ENCODE measurements at regions not wholly inside any gene's neighbourhood (a gene's known extent, or its start where the extent isn't known, plus 50 kb on each side); places are given as distances from the start of the nearest gene placed in this dataset.
"Not testable (repeated sequence)": the region's sequence is repeated elsewhere in the genome, so short reads cannot be mapped to it uniquely, and the experiment has no call there.

DNA sequence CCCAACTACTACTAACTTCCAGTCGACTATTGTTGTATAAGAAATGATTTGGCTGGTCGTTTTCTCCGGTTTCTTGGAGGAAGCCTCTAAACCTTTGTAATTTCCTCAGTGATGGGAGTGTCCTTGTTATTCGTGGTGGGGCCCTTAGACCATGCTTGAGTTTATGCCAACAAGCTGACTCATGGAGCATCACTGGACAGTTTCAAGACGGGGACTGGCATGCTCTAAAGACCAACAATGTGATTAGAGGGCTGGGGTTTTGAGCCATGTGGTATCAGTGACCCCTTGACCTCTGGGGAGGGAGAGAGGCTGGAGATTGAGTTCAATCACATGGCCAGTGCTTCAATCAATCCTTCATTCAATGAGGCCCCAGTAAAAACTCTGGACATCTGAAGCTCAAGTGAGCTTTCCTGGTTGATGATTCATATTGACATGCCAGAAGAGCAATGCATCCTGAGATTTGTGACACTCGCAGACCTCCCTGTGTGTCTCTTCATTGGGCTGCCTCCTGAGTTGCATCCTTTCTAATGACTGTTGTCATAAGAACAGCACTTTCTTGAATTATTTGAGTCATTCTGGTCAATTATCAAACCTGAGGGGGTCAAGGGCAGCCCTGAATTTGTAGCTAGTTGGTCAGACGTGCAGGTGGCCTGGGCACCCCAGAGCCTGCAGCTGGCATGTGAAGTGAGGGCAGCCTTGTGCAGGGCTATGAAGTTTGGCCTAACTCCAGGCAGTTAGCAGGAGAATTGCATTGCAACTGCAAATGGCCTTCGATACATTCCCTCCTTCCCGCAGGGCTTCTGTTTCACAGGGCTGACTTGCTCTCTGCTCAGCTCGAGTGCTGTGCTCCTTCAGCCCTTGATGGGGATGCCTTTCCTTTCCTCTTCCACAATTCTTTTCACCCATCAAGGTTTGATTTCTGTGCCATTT is 246.5 kb downstream of the FGF9 start:
- H3K4me3 ChIP-seq: no peak overlapping the region
- intact Hi-C loops (cut with DNase I): no loop called here
- no peaks in the 10 kb centered on the region for H3K4me1 ChIP-seq
- whole genome bisulfite sequencing, 2 donors: 82 to 85% methylated on average over 10 of the region's 10 CpGs
- TF ChIP-seq EP300 (IDR thresholded peaks at IDR 0.05): no peak
- TF ChIP-seq, protein P1, sequence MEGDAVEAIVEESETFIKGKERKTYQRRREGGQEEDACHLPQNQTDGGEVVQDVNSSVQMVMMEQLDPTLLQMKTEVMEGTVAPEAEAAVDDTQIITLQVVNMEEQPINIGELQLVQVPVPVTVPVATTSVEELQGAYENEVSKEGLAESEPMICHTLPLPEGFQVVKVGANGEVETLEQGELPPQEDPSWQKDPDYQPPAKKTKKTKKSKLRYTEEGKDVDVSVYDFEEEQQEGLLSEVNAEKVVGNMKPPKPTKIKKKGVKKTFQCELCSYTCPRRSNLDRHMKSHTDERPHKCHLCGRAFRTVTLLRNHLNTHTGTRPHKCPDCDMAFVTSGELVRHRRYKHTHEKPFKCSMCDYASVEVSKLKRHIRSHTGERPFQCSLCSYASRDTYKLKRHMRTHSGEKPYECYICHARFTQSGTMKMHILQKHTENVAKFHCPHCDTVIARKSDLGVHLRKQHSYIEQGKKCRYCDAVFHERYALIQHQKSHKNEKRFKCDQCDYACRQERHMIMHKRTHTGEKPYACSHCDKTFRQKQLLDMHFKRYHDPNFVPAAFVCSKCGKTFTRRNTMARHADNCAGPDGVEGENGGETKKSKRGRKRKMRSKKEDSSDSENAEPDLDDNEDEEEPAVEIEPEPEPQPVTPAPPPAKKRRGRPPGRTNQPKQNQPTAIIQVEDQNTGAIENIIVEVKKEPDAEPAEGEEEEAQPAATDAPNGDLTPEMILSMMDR (IDR thresholded peaks at IDR 0.05): no peak
- no peak for TF ChIP-seq POLR2A (IDR thresholded peaks at IDR 0.05)
- no peak for TF ChIP-seq POLR2AphosphoS5 (IDR thresholded peaks at IDR 0.05)
- no peak overlapping the region for H3K27ac ChIP-seq
- DNase-seq: no peak
- no peaks in the 10 kb centered on the region for H3K36me3 ChIP-seq
- no peaks in the 10 kb centered on the region for H3K27me3 ChIP-seq
- H3K9me3 ChIP-seq: no peaks in the 10 kb centered on the region

- H3K4me1 ChIP-seq; H3K36me3 ChIP-seq; H3K27ac ChIP-seq; H3K9me3 ChIP-seq; H3K4me3 ChIP-seq; DNase-seq; H3K27me3 ChIP-seq; intact Hi-C loops (cut with DNase I): not testable (repeated sequence)
- 91 to 93% methylated on average over 31 of the region's 31 CpGs for WGBS, 2 donors
These were observed 249.9 kb downstream of the FGF9 start for GRCh38 chr13:21920802-21921201.

- intact Hi-C loops (cut with DNase I): no loop called here
- no peak overlapping the region for H3K4me3 ChIP-seq
- H3K4me1 ChIP-seq: no peaks in the 10 kb centered on the region
- TF ChIP-seq EP300 (IDR thresholded peaks at IDR 0.05) (no peak), POLR2A (IDR thresholded peaks at IDR 0.05) (no peak)
- no peak overlapping the region for H3K27ac ChIP-seq
- WGBS, 2 donors: 91 to 93% methylated on average over 6 of the region's 6 CpGs
- no peak for DNase-seq
- H3K9me3 ChIP-seq: no peaks in the 10 kb centered on the region
- H3K27me3 ChIP-seq: no peaks in the 10 kb centered on the region
- no peaks in the 10 kb centered on the region for H3K36me3 ChIP-seq
These were observed 254.1 kb downstream of the FGF9 start for GRCh38 chr13:21924958-21925357.

- 89 to 90% methylated on average over 6 of the region's 6 CpGs for WGBS, 2 donors
- no peaks in the 10 kb centered on the region for H3K9me3 ChIP-seq
- no peak overlapping the region for H3K4me3 ChIP-seq
- no peaks in the 10 kb centered on the region for H3K4me1 ChIP-seq
- no peaks in the 10 kb centered on the region for H3K36me3 ChIP-seq
- intact Hi-C loops (cut with DNase I): no loop called here
- TF ChIP-seq POLR2A (IDR thresholded peaks at IDR 0.05) (no peak), POLR2AphosphoS5 (IDR thresholded peaks at IDR 0.05) (no peak)
- TF ChIP-seq, protein P1 (IDR thresholded peaks at IDR 0.05): no peak
- no peak for DNase-seq
- H3K27ac ChIP-seq: no peak overlapping the region
- H3K27me3 ChIP-seq: no peaks in the 10 kb centered on the region
These were observed 254.8 kb downstream of the FGF9 start for GRCh38 chr13:21925720-21926119.

DNA sequence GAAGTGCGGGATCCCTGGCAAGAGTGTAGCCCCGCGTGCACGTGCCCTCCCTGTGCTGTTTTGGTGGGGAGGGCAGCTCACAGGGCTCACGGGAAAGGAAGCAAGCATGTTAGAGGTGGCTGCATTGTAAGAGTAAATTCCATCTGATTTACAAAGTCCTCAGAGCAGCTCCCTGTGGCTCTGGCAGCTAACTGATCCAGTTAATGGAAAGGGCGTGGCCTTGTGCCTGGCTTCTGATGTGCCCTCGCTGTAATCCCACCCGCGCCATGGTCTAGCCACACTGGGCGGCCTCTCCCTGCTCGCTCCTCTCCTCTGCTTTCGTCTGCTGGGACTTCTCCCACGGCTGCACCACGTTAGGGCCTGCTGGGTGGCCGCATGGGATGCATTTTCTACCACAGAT is 258.5 kb downstream of the FGF9 start:
- Histone ChIP-seq H3K4me3 (no peak overlapping the region), H3K4me1 (no peaks in the 10 kb centered on the region), H3K9me3 (no peaks in the 10 kb centered on the region), H3K27ac (no peak overlapping the region), H3K27me3 (no peaks in the 10 kb centered on the region), H3K36me3 (no peaks in the 10 kb centered on the region)
- TF ChIP-seq EP300 (IDR thresholded peaks at IDR 0.05): no peak
- TF ChIP-seq, protein P1 (IDR thresholded peaks at IDR 0.05): no peak
- no peak for TF ChIP-seq POLR2AphosphoS5 (IDR thresholded peaks at IDR 0.05)
- TF ChIP-seq POLR2A (IDR thresholded peaks at IDR 0.05): no peak
- WGBS, 2 donors: 89 to 90% methylated on average over 15 of the region's 15 CpGs
- intact Hi-C loops (cut with DNase I): no loop called here
- no peak for DNase-seq

DNA sequence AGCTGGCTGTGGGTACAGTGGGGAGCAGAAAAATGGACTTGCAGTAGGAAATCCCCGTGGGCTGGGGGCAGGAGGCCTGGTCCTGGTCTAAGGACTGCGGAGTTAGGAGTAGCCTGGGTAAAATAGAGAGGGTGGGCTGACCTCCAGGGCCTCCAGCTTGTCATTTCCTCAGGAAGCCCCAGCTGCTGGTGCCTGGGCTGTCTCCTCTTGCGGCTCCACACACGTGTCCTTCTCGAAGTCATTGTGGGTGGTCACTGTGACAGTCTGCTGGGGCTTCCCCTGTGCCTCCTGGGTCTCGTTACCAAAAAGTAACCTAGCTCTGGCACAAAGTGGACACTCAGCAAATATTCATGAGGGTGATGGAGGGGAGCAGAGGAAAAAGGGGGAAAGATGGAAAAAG is 259.7 kb downstream of the FGF9 start:
- 39 to 71% methylated on average over 6 of the region's 6 CpGs for WGBS, 2 donors
- intact Hi-C loops (cut with DNase I): no loop called here
- H3K4me3 ChIP-seq: no peak overlapping the region
- H3K9me3 ChIP-seq: no peaks in the 10 kb centered on the region
- TF ChIP-seq EP300 (IDR thresholded peaks at IDR 0.05) (no peak), POLR2AphosphoS5 (IDR thresholded peaks at IDR 0.05) (no peak), POLR2A (IDR thresholded peaks at IDR 0.05) (no peak)
- TF ChIP-seq, protein P1 (IDR thresholded peaks at IDR 0.05): no peak
- no peaks in the 10 kb centered on the region for H3K27me3 ChIP-seq
- DNase-seq: no peak
- H3K36me3 ChIP-seq: no peaks in the 10 kb centered on the region
- H3K4me1 ChIP-seq: no peaks in the 10 kb centered on the region
- H3K27ac ChIP-seq: no peak overlapping the region
